ENCODE measurements at regions not wholly inside any gene's neighbourhood (a gene's known extent, or its start where the extent isn't known, plus 50 kb on each side); places are given as distances from the start of the nearest gene placed in this dataset.

- TF ChIP-seq CTCF (IDR thresholded peaks at IDR 0.05) (no peak), POLR2AphosphoS5 (IDR thresholded peaks at IDR 0.05) (no peak)
Measured at GRCh38 chr6:28734443-28734959, 189.3 kb downstream of the TRIM27 start.

Data from upper lobe of left lung (tissue), 4 donors.